Adrenal gland (tissue), 5 donors: ENCODE measurements at regions not wholly inside any gene's neighbourhood (a gene's known extent, or its start where the extent isn't known, plus 50 kb on each side); places are given as distances from the start of the nearest gene placed in this dataset.

ENCODE experiments used
- CTCF ChIP-seq, 6 experiments: fragments of 450-650 bp in 4 of 6; fragments of 200-600 bp in 2 of 6; sonication (generic) in 1 of 6; IDR thresholded peaks; 1 replicate in 5 of 6; 2 replicates in 1 of 6; pipeline versions ENCODE4 v1.5.1 to v1.8.0; 2016 to 2021; ENCODE audit warnings: antibody characterized with exemption in 6 of 6, mild to moderate bottlenecking in 2 of 6, moderate library complexity in 1 of 6
- POLR2A ChIP-seq, 2 donors: fragments of 450-650 bp; IDR thresholded peaks; one replicate each; pipeline ENCODE4 v1.6.1; 2017; ENCODE audit warnings: antibody characterized with exemption in 2 of 2, mild to moderate bottlenecking in 2 of 2, moderate library complexity in 1 of 2
- donor health status: DM: no; HTN: no; CAD: no.

- TF ChIP-seq CTCF (IDR thresholded peaks at IDR 0.05) (no peak), POLR2A (IDR thresholded peaks at IDR 0.05) (no peak)
Measured at GRCh38 chr4:159520074-159520473, 417.2 kb downstream of the RAPGEF2 start.
